Osteocyte (in vitro differentiated cells): ENCODE measurements at regions not wholly inside any gene's neighbourhood (a gene's known extent, or its start where the extent isn't known, plus 50 kb on each side); places are given as distances from the start of the nearest gene placed in this dataset.

Experiments
- DNase-seq: peaks from one replicate; pipeline ENCODE4 v3.0.0; 2021; ENCODE audit warnings: mixed read lengths; ENCODE audit not compliant: unreplicated experiment; ENCODE audit errors: extremely low spot score
- H3K27ac Mint-ChIP-seq: one replicate; pipeline ENCODE4 v1.8.0; 2021; ENCODE audit warnings: mild to moderate bottlenecking, mixed read lengths; ENCODE audit not compliant: unreplicated experiment
- H3K27me3 Mint-ChIP-seq: one replicate; pipeline ENCODE4 v1.8.0; 2021; ENCODE audit warnings: mixed read lengths; ENCODE audit not compliant: unreplicated experiment
- H3K36me3 Mint-ChIP-seq: one replicate; pipeline ENCODE4 v1.8.0; 2021; ENCODE audit warnings: mixed read lengths; ENCODE audit not compliant: unreplicated experiment
- H3K4me1 Mint-ChIP-seq: one replicate; pipeline ENCODE4 v1.8.0; 2021; ENCODE audit warnings: mixed read lengths; ENCODE audit not compliant: unreplicated experiment
- H3K4me3 Mint-ChIP-seq: one replicate; pipeline ENCODE4 v1.8.0; 2021; ENCODE audit warnings: mild to moderate bottlenecking, moderate library complexity, mixed read lengths; ENCODE audit not compliant: unreplicated experiment
- H3K9me3 Mint-ChIP-seq: one replicate; pipeline ENCODE4 v1.8.0; 2021; ENCODE audit warnings: mixed read lengths; ENCODE audit not compliant: unreplicated experiment
- TF ChIP-seq, protein P1 (sequence below): fragments of 200-600 bp; sonication (generic); IDR thresholded peaks from 2 replicates; pipeline ENCODE4 v1.5.0; 2021; ENCODE audit warnings: antibody characterized with exemption, mild to moderate bottlenecking, moderate library complexity

DNA sequence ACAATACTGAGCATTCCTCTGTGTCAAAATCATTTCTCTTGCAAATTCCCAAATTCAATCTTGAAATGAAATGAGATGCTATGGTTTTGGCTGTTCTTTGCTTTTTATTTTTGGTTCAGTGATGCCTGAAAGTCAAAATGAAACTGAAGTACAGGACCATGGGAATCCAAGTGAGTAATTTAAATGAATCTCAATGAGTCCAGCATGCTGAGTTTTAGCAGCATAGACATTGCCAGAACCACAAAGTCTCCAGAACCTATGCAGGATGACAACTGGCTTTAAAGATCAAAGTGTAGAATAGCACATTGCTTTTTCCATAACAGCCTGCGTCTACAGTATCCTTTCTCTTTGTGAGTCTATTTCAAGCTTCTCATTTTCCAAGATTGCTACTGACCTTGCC, 1050.7 kb upstream of the PIK3C3 start:
- Mint-ChIP-seq H3K36me3 (no peaks in the 10 kb centered on the region), H3K9me3 (no peaks in the 10 kb centered on the region), H3K27ac (no peak overlapping the region), H3K27me3 (no peaks in the 10 kb centered on the region), H3K4me1 (peaks cover 2% of the 10 kb centered on the region), H3K4me3 (no peak overlapping the region)
- no peak for DNase-seq
- TF ChIP-seq, protein P1, sequence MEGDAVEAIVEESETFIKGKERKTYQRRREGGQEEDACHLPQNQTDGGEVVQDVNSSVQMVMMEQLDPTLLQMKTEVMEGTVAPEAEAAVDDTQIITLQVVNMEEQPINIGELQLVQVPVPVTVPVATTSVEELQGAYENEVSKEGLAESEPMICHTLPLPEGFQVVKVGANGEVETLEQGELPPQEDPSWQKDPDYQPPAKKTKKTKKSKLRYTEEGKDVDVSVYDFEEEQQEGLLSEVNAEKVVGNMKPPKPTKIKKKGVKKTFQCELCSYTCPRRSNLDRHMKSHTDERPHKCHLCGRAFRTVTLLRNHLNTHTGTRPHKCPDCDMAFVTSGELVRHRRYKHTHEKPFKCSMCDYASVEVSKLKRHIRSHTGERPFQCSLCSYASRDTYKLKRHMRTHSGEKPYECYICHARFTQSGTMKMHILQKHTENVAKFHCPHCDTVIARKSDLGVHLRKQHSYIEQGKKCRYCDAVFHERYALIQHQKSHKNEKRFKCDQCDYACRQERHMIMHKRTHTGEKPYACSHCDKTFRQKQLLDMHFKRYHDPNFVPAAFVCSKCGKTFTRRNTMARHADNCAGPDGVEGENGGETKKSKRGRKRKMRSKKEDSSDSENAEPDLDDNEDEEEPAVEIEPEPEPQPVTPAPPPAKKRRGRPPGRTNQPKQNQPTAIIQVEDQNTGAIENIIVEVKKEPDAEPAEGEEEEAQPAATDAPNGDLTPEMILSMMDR: no peak

DNA sequence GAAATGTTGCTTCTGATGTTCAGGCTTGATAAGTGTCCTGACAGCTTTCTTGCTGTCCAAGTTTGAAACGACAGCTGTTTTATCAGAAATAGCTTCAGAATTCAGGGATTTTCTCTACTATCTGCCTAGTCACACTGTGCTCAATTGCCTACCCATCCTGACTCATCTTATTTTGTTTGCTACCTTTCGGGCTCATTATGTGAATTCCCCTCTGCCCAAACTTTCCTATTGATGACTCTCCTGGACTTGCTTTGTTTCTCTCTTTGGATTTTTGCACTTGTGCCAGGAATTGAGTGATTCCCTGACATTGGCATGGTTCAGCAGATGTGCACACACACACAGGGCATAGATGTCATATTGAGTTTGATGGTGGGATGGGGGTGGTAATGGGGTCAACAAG, 1052.6 kb upstream of the PIK3C3 start:
- TF ChIP-seq, protein P1: no peak
- H3K27ac Mint-ChIP-seq: no peak overlapping the region

DNA sequence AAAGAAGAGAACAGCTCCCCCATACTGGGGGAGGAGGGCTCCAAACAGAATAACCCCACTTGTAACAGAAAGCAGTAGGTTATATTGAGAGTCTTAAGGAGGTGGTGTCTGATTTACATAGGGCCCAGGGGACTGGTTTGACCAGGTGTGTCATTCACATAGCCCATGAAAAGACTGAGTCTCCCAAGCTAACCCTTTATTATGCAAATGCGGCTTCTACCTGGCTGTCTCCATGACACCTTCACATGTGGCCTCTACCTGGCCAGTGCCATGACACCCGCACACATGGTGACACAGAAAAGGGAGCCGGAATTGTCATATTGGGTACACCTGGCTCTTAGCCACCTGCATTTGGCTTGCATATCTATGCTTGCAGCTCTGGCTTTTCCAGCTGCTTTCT, 1057.2 kb upstream of the PIK3C3 start:
- no peak overlapping the region for H3K27ac Mint-ChIP-seq
- DNase-seq: no peak
- H3K36me3 Mint-ChIP-seq: no peaks in the 10 kb centered on the region
- no peaks in the 10 kb centered on the region for H3K27me3 Mint-ChIP-seq
- TF ChIP-seq, protein P1: no peak
- H3K9me3 Mint-ChIP-seq: peaks cover 5% of the 10 kb centered on the region
- H3K4me3 Mint-ChIP-seq: no peak overlapping the region
- peaks cover 2% of the 10 kb centered on the region for H3K4me1 Mint-ChIP-seq

More for the DNA sequence above, 1052.6 kb upstream of the PIK3C3 start:
- no peak overlapping the region for H3K4me3 Mint-ChIP-seq
- no peaks in the 10 kb centered on the region for H3K27me3 Mint-ChIP-seq
- DNase-seq: no peak
- H3K9me3 Mint-ChIP-seq: no peaks in the 10 kb centered on the region
- peaks cover under 1% of the 10 kb centered on the region for H3K4me1 Mint-ChIP-seq
- H3K36me3 Mint-ChIP-seq: no peaks in the 10 kb centered on the region

DNA sequence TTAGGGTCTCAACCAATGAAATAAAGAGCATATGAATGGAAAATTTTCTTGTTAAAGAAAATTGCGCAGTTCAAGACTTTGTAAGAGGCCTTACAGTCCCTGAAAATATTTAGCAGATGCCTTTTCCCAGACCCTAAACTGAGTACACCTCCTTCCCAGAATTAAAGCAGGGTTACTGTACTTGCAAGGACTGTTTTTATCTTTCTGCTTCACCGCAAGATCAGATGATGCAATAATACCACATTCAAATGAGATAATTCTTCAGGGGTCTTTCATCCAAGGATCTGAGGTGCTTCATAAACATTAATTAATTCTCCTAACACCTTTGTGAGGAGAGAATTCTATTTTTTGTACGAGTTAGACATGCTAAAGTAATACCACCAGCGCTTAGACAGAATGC, 1071.8 kb upstream of the PIK3C3 start:
- H3K4me3 Mint-ChIP-seq: no peak overlapping the region
- no peaks in the 10 kb centered on the region for H3K36me3 Mint-ChIP-seq
- no peak overlapping the region for H3K27ac Mint-ChIP-seq
- no peak for DNase-seq
- TF ChIP-seq, protein P1: no peak
- peaks cover 4% of the 10 kb centered on the region for H3K9me3 Mint-ChIP-seq
- peaks cover 4% of the 10 kb centered on the region for H3K4me1 Mint-ChIP-seq
- H3K27me3 Mint-ChIP-seq: no peaks in the 10 kb centered on the region

DNA sequence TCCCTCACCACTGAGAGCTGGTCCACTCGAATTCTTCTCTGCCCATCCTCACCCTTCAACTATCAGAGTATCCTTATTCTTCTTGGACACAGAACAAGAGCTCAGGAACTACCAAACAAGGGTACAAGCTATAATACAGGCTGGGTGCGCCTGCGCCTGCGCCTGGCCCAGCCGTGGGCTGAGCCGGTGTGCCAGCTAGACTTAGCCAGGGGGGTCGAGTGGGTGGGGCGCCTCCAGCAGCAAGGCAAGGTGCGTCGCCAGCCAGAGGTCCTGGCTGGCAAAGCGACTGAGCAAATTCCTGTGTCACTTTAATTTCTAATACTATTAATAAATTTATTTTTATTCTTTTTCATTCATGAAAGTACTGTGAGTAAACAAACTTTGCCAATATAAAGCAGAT, 1072.6 kb upstream of the PIK3C3 start:
- Mint-ChIP-seq H3K27ac (no peak overlapping the region), H3K4me1 (peaks cover 8% of the 10 kb centered on the region), H3K4me3 (no peak overlapping the region), H3K36me3 (no peaks in the 10 kb centered on the region), H3K27me3 (no peaks in the 10 kb centered on the region), H3K9me3 (peaks cover 4% of the 10 kb centered on the region)
- TF ChIP-seq, protein P1: no peak
- DNase-seq: no peak
